Hepatocyte (in vitro differentiated cells): ENCODE measurements at regions not wholly inside any gene's neighbourhood (a gene's known extent, or its start where the extent isn't known, plus 50 kb on each side); places are given as distances from the start of the nearest gene placed in this dataset.
"Not testable (repeated sequence)": the region's sequence is repeated elsewhere in the genome, so short reads cannot be mapped to it uniquely, and the experiment has no call there.

Experiments
- EZH2 ChIP-seq: fragments of 200-600 bp; sonication (generic); IDR thresholded peaks from 2 replicates; pipeline ENCODE4 v1.6.1; 2016; ENCODE audit warnings: antibody characterized with exemption, mild to moderate bottlenecking, borderline replicate concordance
- EZH2phosphoT487 ChIP-seq: fragments of 200-600 bp; sonication (generic); IDR thresholded peaks from one replicate; pipeline ENCODE4 v1.6.1; 2018; ENCODE audit warnings: antibody characterized with exemption, mild to moderate bottlenecking, low read depth, moderate library complexity; ENCODE audit not compliant: unreplicated experiment, severe bottlenecking
- TF ChIP-seq, protein P1 (sequence below): fragments of 200-600 bp; sonication (generic); IDR thresholded peaks from 2 replicates; pipeline ENCODE4 v1.5.1; 2016; ENCODE audit warnings: antibody characterized with exemption, mild to moderate bottlenecking; ENCODE audit not compliant: poor library complexity

DNA sequence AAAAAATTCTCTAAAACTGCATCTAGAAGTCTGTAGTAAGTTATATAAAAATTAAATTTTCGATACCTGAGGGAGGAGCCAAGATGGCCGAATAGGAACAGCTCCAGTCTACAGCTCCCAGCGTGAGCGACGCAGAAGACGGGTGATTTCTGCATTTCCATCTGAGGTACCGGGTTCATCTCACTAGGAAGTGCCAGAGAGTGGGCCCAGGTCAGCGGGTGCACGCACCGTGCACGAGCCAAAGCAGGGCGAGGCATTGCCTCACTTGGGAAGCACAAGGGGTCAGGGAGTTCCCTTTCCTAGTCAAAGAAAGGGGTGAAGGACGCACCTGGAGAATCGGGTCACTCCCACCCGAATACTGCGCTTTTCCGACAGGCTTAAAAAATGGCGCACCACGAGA, 62.9 kb upstream of the SEMA3D start:
- TF ChIP-seq, protein P1, sequence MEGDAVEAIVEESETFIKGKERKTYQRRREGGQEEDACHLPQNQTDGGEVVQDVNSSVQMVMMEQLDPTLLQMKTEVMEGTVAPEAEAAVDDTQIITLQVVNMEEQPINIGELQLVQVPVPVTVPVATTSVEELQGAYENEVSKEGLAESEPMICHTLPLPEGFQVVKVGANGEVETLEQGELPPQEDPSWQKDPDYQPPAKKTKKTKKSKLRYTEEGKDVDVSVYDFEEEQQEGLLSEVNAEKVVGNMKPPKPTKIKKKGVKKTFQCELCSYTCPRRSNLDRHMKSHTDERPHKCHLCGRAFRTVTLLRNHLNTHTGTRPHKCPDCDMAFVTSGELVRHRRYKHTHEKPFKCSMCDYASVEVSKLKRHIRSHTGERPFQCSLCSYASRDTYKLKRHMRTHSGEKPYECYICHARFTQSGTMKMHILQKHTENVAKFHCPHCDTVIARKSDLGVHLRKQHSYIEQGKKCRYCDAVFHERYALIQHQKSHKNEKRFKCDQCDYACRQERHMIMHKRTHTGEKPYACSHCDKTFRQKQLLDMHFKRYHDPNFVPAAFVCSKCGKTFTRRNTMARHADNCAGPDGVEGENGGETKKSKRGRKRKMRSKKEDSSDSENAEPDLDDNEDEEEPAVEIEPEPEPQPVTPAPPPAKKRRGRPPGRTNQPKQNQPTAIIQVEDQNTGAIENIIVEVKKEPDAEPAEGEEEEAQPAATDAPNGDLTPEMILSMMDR = not testable (repeated sequence)
- TF ChIP-seq EZH2phosphoT487, EZH2: not testable (repeated sequence)
